Liver (tissue), 8 donors: ENCODE measurements at regions not wholly inside any gene's neighbourhood (a gene's known extent, or its start where the extent isn't known, plus 50 kb on each side); places are given as distances from the start of the nearest gene placed in this dataset.

Experiments used
- DNase-seq: peaks from one replicate; pipeline ENCODE4 v3.0.0-alpha.2; 2017; ENCODE audit warnings: low spot score
- H3K27ac ChIP-seq, 2 donors: one replicate each; pipeline ENCODE4 v1.7.0; 2013; ENCODE audit warnings: inconsistent platforms in 2 of 2, low read length in 2 of 2, control low read depth in 1 of 2, low read depth in 1 of 2, mild to moderate bottlenecking in 1 of 2
- H3K27me3 ChIP-seq, 4 donors: one replicate each; pipeline versions ENCODE4 v1.6.1 to v1.7.0; 2013; ENCODE audit warnings: low read length in 3 of 4, inconsistent platforms in 1 of 4, mild to moderate bottlenecking in 1 of 4, moderate library complexity in 1 of 4; ENCODE audit not compliant: control insufficient read depth in 4 of 4, insufficient read depth in 4 of 4
- H3K36me3 ChIP-seq, 4 donors: one replicate each; pipeline versions ENCODE4 v1.6.1 to v1.7.0; 2013; ENCODE audit warnings: low read length in 3 of 4, mild to moderate bottlenecking in 3 of 4, low read depth in 1 of 4, moderate library complexity in 1 of 4; ENCODE audit not compliant: control insufficient read depth in 4 of 4, insufficient read depth in 3 of 4
- H3K4me1 ChIP-seq, 4 donors: one replicate each; pipeline versions ENCODE4 v1.6.1 to v1.7.0; 2013; ENCODE audit warnings: low read length in 3 of 4, mild to moderate bottlenecking in 3 of 4, moderate library complexity in 1 of 4; ENCODE audit not compliant: control insufficient read depth in 4 of 4, insufficient read depth in 4 of 4
- H3K4me3 ChIP-seq, 3 donors: one replicate each; pipeline versions ENCODE4 v1.6.1 to v1.7.0; 2013; ENCODE audit warnings: low read length in 3 of 3, control low read depth in 1 of 3, low read depth in 1 of 3, mild to moderate bottlenecking in 1 of 3
- H3K9ac ChIP-seq, 2 donors: one replicate each; pipeline ENCODE4 v1.7.0; 2013; ENCODE audit warnings: low read length in 2 of 2, mild to moderate bottlenecking in 2 of 2, moderate library complexity in 2 of 2, control low read depth in 1 of 2, low read depth in 1 of 2
- H3K9me3 ChIP-seq, 4 donors: one replicate each; pipeline versions ENCODE4 v1.6.1 to v1.7.0; 2013; ENCODE audit warnings: low read length in 3 of 4; ENCODE audit not compliant: control insufficient read depth in 4 of 4
- FOXA1 ChIP-seq: IDR thresholded peaks from 2 replicates; pipeline ENCODE4 v1.6.1; 2016; ENCODE audit warnings: antibody characterized with exemption
- FOXA2 ChIP-seq: IDR thresholded peaks from 2 replicates; pipeline ENCODE4 v1.6.1; 2016; ENCODE audit warnings: antibody characterized with exemption
- GABPA ChIP-seq, 2 donors: IDR thresholded peaks in 1 of 2; conservative IDR thresholded peaks in 1 of 2; 2 replicates each; pipeline ENCODE4 v1.6.1; 2016; ENCODE audit warnings: antibody characterized with exemption in 2 of 2, mild to moderate bottlenecking in 1 of 2, moderate library complexity in 1 of 2
- HNF4A ChIP-seq, 2 donors: conservative IDR thresholded peaks; 2 replicates each; pipeline ENCODE4 v1.6.1; 2016; ENCODE audit warnings: antibody characterized with exemption in 2 of 2, mild to moderate bottlenecking in 2 of 2
- HNF4G ChIP-seq: IDR thresholded peaks from 2 replicates; pipeline ENCODE4 v1.6.1; 2016; ENCODE audit warnings: antibody characterized with exemption
- JUND ChIP-seq, 2 donors: IDR thresholded peaks; 2 replicates each; pipeline ENCODE4 v1.6.1; 2016; ENCODE audit warnings: antibody characterized with exemption in 2 of 2
- NR2F2 ChIP-seq: IDR thresholded peaks from 2 replicates; pipeline ENCODE4 v1.6.1; 2016; ENCODE audit warnings: antibody characterized with exemption
- RAD21 ChIP-seq, 2 donors: IDR thresholded peaks; 2 replicates each; pipeline ENCODE4 v1.6.1; 2016; ENCODE audit warnings: antibody characterized with exemption in 2 of 2, mild to moderate bottlenecking in 2 of 2
- RXRA ChIP-seq, 2 donors: IDR thresholded peaks; 2 replicates each; pipeline ENCODE4 v1.6.1; 2017 to 2018; ENCODE audit warnings: antibody characterized with exemption in 2 of 2, mild to moderate bottlenecking in 1 of 2
- SP1 ChIP-seq: IDR thresholded peaks from 2 replicates; pipeline ENCODE4 v1.6.1; 2018; ENCODE audit warnings: antibody characterized with exemption, mild to moderate bottlenecking
- TAF1 ChIP-seq: conservative IDR thresholded peaks from 2 replicates; pipeline ENCODE4 v1.6.1; 2016; ENCODE audit warnings: antibody characterized with exemption, mild to moderate bottlenecking
- ZBTB33 ChIP-seq: IDR thresholded peaks from 2 replicates; pipeline ENCODE4 v1.6.1; 2016; ENCODE audit warnings: antibody characterized with exemption
- WGBS: extraction: QIAGEN DNeasy Blood & Tissue Kit; methylation state at CpG from one replicate; pipeline ENCODE4 v1.1.7; 2013; 5-methylcytosine and 5-hydroxymethylcytosine counted together
- TF ChIP-seq, protein P1 (sequence below): IDR thresholded peaks from 2 replicates; pipeline ENCODE4 v1.6.1; 2016; ENCODE audit warnings: antibody characterized with exemption
- TF ChIP-seq, protein P2 (sequence below): fragments of 150-350 bp; IDR thresholded peaks from 2 replicates; pipeline ENCODE4 v1.5.1; 2017; ENCODE audit warnings: improper control_type of control experiment, low read depth, low read length; ENCODE audit not compliant: missing input control
- TF ChIP-seq, protein P3 (sequence below): IDR thresholded peaks from 2 replicates; pipeline ENCODE4 v1.6.1; 2016; ENCODE audit warnings: antibody characterized with exemption
- donor health status: healthy.
- donor health status: healthy.
- donor health status: healthy.
- donor health status: healthy.
- donor health status: healthy.

GRCh38 chr6:156046268-156046665 is 590.6 kb upstream of the NOX3 start:
- 41% methylated on average over 2 of the region's 2 CpGs for WGBS
- Histone ChIP-seq H3K4me1 (no peaks in the 10 kb centered on the region), H3K36me3 (no peaks in the 10 kb centered on the region), H3K9ac (no peak overlapping the region), H3K27ac (no peak overlapping the region), H3K4me3 (no peak overlapping the region), H3K9me3 (no peaks in the 10 kb centered on the region), H3K27me3 (no peaks in the 10 kb centered on the region)
- TF ChIP-seq HNF4G (no peak), RXRA (IDR thresholded peaks at IDR 0.05) (peak; percentile 43 to 56)
- no peak for DNase-seq

DNA sequence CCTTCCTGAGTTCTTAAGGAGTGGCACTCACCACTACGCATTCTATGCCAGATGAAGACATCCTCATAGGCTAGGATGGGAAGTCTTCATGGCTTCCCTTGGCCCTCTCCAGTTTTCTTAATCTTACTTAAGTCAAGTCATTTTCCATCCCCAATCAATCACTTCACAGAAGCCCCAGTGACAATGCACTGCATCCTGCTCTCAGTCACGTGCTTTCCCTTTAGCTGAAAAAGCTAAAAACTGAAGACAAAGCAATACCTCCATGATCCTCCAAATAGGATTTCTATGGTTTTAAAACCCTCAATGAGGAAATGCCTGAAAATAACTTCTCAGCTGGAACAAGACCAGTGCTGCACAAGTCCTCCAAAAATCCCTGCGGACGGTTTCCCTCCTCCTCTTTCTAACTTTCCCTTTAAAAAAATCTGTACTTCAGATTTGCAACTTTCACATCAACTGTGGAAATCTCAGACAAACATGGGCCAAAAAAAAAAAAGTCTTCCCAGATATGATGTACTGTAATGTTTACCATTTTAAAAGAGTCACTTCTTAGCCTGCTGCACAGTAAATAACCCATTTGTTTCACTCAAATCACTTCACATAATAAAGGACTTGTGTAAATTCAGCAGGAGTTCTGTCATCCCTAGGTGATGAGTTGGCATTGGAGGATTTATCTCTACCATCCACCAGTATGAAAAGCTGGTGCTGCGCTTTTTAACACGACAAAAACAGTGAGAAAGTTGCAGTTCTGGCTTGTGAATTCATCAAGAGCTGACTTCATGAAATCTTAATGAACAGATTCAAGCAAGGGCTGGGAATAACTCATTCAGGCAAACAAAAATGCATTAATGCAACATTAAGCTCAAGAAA is 590.0 kb upstream of the NOX3 start:
- TF ChIP-seq TAF1 (no peak), JUND (IDR thresholded peaks at IDR 0.05) (no peak), RAD21 (IDR thresholded peaks at IDR 0.05) (no peak), FOXA2 (no peak), NR2F2 (no peak)
- TF ChIP-seq, protein P1, sequence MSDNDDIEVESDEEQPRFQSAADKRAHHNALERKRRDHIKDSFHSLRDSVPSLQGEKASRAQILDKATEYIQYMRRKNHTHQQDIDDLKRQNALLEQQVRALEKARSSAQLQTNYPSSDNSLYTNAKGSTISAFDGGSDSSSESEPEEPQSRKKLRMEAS, result no peak
- H3K4me3 ChIP-seq, result no peak overlapping the region
- no peaks in the 10 kb centered on the region for H3K27me3 ChIP-seq
- no peaks in the 10 kb centered on the region for H3K4me1 ChIP-seq
- H3K9me3 ChIP-seq, result no peaks in the 10 kb centered on the region
- DNase-seq, result no peak
- H3K36me3 ChIP-seq, result no peaks in the 10 kb centered on the region
- H3K9ac ChIP-seq, result no peak overlapping the region
- no peak overlapping the region for H3K27ac ChIP-seq
- 65% methylated on average over 6 of the region's 6 CpGs for WGBS

DNA sequence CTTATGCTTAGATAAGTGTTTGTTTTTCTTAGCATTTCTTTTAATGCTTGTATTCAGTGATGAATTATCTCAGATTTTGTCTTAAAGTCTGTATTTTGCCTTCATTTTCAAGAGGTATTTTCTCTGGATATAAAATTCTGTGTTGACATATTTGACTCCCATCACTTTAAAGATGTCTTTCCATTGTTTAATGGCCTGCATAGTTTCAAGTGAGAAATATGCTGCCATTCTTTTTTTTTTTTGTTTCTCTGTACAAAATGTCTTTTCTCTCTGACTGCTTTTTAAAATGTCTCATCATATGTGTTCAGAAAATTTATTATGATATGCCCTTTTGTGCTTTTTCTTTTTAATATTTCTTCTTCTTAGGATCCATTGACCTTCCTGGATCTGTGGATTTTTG is 578.0 kb upstream of the NOX3 start:
- H3K9ac ChIP-seq, result no peak overlapping the region
- no peaks in the 10 kb centered on the region for H3K4me1 ChIP-seq
- H3K36me3 ChIP-seq, result no peaks in the 10 kb centered on the region
- no peaks in the 10 kb centered on the region for H3K9me3 ChIP-seq
- no peak overlapping the region for H3K4me3 ChIP-seq
- H3K27me3 ChIP-seq, result no peaks in the 10 kb centered on the region
- H3K27ac ChIP-seq, result no peak overlapping the region
- TF ChIP-seq HNF4A (conservative IDR thresholded peaks at IDR 0.05) (no peak), FOXA1 (no peak)
- no peak for DNase-seq

DNA sequence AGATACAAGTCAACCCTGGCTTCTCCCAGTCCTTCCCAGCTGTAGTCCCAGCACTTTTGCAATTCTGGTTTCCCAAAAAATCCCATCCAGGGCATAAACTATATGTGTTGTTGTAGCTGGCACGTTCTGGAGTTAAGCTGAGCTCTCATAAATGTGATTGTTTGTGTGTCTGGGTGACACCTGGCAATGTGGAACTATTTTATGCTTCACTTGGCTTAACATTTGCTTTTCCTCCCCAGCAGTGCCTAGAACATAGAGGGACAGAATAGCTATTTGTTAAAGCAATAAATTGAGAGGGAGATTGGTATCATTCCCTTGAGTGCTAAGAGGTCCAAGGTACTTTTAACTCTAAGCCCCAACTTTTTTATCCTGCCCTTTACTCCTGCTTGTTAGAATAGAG is 575.9 kb upstream of the NOX3 start:
- H3K9me3 ChIP-seq, result no peaks in the 10 kb centered on the region
- 31% methylated on average over 1 of the region's 1 CpG for WGBS
- DNase-seq, result no peak

More for the DNA sequence above, 575.9 kb upstream of the NOX3 start:
- Histone ChIP-seq H3K27ac (no peak overlapping the region), H3K27me3 (no peaks in the 10 kb centered on the region), H3K36me3 (no peaks in the 10 kb centered on the region), H3K9ac (no peak overlapping the region), H3K4me3 (no peak overlapping the region), H3K4me1 (no peaks in the 10 kb centered on the region)
- no peak for TF ChIP-seq SP1
- TF ChIP-seq ZBTB33, result no peak
- TF ChIP-seq FOXA1, result no peak
- TF ChIP-seq, protein P2, sequence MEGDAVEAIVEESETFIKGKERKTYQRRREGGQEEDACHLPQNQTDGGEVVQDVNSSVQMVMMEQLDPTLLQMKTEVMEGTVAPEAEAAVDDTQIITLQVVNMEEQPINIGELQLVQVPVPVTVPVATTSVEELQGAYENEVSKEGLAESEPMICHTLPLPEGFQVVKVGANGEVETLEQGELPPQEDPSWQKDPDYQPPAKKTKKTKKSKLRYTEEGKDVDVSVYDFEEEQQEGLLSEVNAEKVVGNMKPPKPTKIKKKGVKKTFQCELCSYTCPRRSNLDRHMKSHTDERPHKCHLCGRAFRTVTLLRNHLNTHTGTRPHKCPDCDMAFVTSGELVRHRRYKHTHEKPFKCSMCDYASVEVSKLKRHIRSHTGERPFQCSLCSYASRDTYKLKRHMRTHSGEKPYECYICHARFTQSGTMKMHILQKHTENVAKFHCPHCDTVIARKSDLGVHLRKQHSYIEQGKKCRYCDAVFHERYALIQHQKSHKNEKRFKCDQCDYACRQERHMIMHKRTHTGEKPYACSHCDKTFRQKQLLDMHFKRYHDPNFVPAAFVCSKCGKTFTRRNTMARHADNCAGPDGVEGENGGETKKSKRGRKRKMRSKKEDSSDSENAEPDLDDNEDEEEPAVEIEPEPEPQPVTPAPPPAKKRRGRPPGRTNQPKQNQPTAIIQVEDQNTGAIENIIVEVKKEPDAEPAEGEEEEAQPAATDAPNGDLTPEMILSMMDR, result no peak
- TF ChIP-seq GABPA (IDR thresholded peaks at IDR 0.05 in 1 of 2, conservative IDR thresholded peaks at IDR 0.05 in 1 of 2), result no peak
- TF ChIP-seq, protein P3, sequence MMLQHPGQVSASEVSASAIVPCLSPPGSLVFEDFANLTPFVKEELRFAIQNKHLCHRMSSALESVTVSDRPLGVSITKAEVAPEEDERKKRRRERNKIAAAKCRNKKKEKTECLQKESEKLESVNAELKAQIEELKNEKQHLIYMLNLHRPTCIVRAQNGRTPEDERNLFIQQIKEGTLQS, result no peak
